ENCODE measurements at regions not wholly inside any gene's neighbourhood (a gene's known extent, or its start where the extent isn't known, plus 50 kb on each side); places are given as distances from the start of the nearest gene placed in this dataset.

- Histone ChIP-seq H3K27me3 (ENCODE audit: control insufficient read depth in 1 of 2, insufficient read depth in 2 of 2, low read length in 2 of 2) (peaks cover 0 to 5% of the 10 kb centered on the region in 2 experiments), H3K4me1 (ENCODE audit: insufficient read depth, low read length) (no peaks in the 10 kb centered on the region), H3K36me3 (ENCODE audit: insufficient read depth, low read length) (no peaks in the 10 kb centered on the region), H3K27ac (ENCODE audit: low read depth in 1 of 2, low read length in 2 of 2) (no peak overlapping the region), H3K9me3 (ENCODE audit: control insufficient read depth in 1 of 2, insufficient read depth in 1 of 2, low read length in 2 of 2) (no peaks in the 10 kb centered on the region), H3K4me3 (ENCODE audit: low read length) (no peak overlapping the region)
- intact Hi-C loops (cut with DNase I, micrococcal nuclease) = no loop called here
- ChIA-PET POLR2A (no interaction called here), CTCF (no interaction called here)
- H3K4me3 Mint-ChIP-seq = no peak overlapping the region
- H3K27me3 Mint-ChIP-seq = peaks cover 30% of the 10 kb centered on the region
- no peaks in the 10 kb centered on the region for H3K36me3 Mint-ChIP-seq (ENCODE audit: low read depth)
- no peak for ATAC-seq (ENCODE audit: poor library complexity)
- H3K9me3 Mint-ChIP-seq = no peaks in the 10 kb centered on the region
- DNase-seq = no peak
- TF ChIP-seq CTCF (IDR thresholded peaks at IDR 0.05) = no peak
- H3K4me1 Mint-ChIP-seq (ENCODE audit: low read depth) = no peaks in the 10 kb centered on the region
- no peak overlapping the region for H3K27ac Mint-ChIP-seq
These were observed 177.7 kb downstream of the INSIG2 start for GRCh38 chr2:118265873-118266455.

- Histone ChIP-seq H3K27ac (ENCODE audit: low read depth in 1 of 2, low read length in 2 of 2) (no peak overlapping the region), H3K36me3 (ENCODE audit: insufficient read depth, low read length) (no peaks in the 10 kb centered on the region), H3K4me3 (ENCODE audit: low read length) (no peak overlapping the region), H3K27me3 (ENCODE audit: control insufficient read depth in 1 of 2, insufficient read depth in 2 of 2, low read length in 2 of 2) (peaks cover 0 to 5% of the 10 kb centered on the region in 2 experiments), H3K9me3 (ENCODE audit: control insufficient read depth in 1 of 2, insufficient read depth in 1 of 2, low read length in 2 of 2) (no peaks in the 10 kb centered on the region), H3K4me1 (ENCODE audit: insufficient read depth, low read length) (no peaks in the 10 kb centered on the region)
- Mint-ChIP-seq H3K27me3 (peaks cover 30% of the 10 kb centered on the region), H3K36me3 (ENCODE audit: low read depth) (no peaks in the 10 kb centered on the region), H3K4me3 (no peak overlapping the region), H3K4me1 (ENCODE audit: low read depth) (no peaks in the 10 kb centered on the region), H3K27ac (no peak overlapping the region), H3K9me3 (no peaks in the 10 kb centered on the region)
- ChIA-PET CTCF (no interaction called here), POLR2A (no interaction called here)
- DNase-seq (no peak), ATAC-seq (ENCODE audit: poor library complexity) (no peak)
- TF ChIP-seq CTCF (IDR thresholded peaks at IDR 0.05) = no peak
- intact Hi-C loops (cut with DNase I, micrococcal nuclease) = no loop called here
These were observed 176.1 kb downstream of the INSIG2 start for GRCh38 chr2:118264232-118264990.

GRCh38 chr2:118257696-118258095, 169.4 kb downstream of the INSIG2 start:
- ATAC-seq (ENCODE audit: poor library complexity) (no peak), DNase-seq (no peak)
- Histone ChIP-seq H3K27ac (ENCODE audit: low read depth in 1 of 2, low read length in 2 of 2) (no peak overlapping the region), H3K36me3 (ENCODE audit: insufficient read depth, low read length) (no peaks in the 10 kb centered on the region), H3K9me3 (ENCODE audit: control insufficient read depth in 1 of 2, insufficient read depth in 1 of 2, low read length in 2 of 2) (no peaks in the 10 kb centered on the region), H3K27me3 (ENCODE audit: control insufficient read depth in 1 of 2, insufficient read depth in 2 of 2, low read length in 2 of 2) (peaks cover 3 to 11% of the 10 kb centered on the region in 2 experiments), H3K4me3 (ENCODE audit: low read length) (no peak overlapping the region), H3K4me1 (ENCODE audit: insufficient read depth, low read length) (no peaks in the 10 kb centered on the region)
- H3K4me1 Mint-ChIP-seq (ENCODE audit: low read depth) = no peaks in the 10 kb centered on the region
- no peaks in the 10 kb centered on the region for H3K36me3 Mint-ChIP-seq (ENCODE audit: low read depth)
- peaks cover 59% of the 10 kb centered on the region for H3K27me3 Mint-ChIP-seq
- no peak overlapping the region for H3K4me3 Mint-ChIP-seq
- ChIA-PET CTCF (no interaction called here), POLR2A (no interaction called here)
- TF ChIP-seq CTCF (IDR thresholded peaks at IDR 0.05) = no peak
- intact Hi-C loops (cut with DNase I, micrococcal nuclease) = no loop called here
- no peaks in the 10 kb centered on the region for H3K9me3 Mint-ChIP-seq
- H3K27ac Mint-ChIP-seq = no peak overlapping the region
